HCT116 (cell line): ENCODE measurements at regions not wholly inside any gene's neighbourhood (a gene's known extent, or its start where the extent isn't known, plus 50 kb on each side); places are given as distances from the start of the nearest gene placed in this dataset.
"Not testable (repeated sequence)": the region's sequence is repeated elsewhere in the genome, so short reads cannot be mapped to it uniquely, and the experiment has no call there.

Experiments
- ATAC-seq: fragments of 200-7000 bp; cut with Tn5 transposase; 2 replicates; pipeline ENCODE4 v1.9.1; 2020; ENCODE audit warnings: mild to moderate bottlenecking, moderate library complexity
- BruUV-seq: library from RNA; stranded (reverse); fragments of 400-500 nt; replicated peaks from 2 replicates; lab custom pipeline; 2021; lab: Mats Ljungman, UMichigan
- CTCF ChIA-PET: fragments of 300-600 bp; sonication (Branson Sonifier 250); formaldehyde crosslinking; loops from one replicate; lab custom pipeline; 2021; ENCODE audit warnings: antibody characterized with exemption; lab: Charles Lee
- POLR2A ChIA-PET: fragments of 300-600, 350-600 bp; sonication (Branson Sonifier 250); formaldehyde crosslinking; loops from one replicate; lab custom pipeline; 2021; ENCODE audit warnings: antibody characterized with exemption; lab: Charles Lee
- RAD21 ChIA-PET, 2 experiments: fragments of 300-600 bp; sonication (Branson Sonifier 250); formaldehyde crosslinking; loops; one replicate each; lab custom pipeline; 2023; ENCODE audit warnings: low total read pairs in 2 of 2; ENCODE audit not compliant: uncharacterized antibody in 2 of 2, unreplicated experiment in 2 of 2, low non-redundant PET in 1 of 2; lab: Charles Lee
- DNase-seq: peaks from one replicate; pipeline ENCODE4 v3.0.0-alpha.2; 2010; ENCODE audit warnings: low read depth, low spot score
- H2AFZ ChIP-seq: fragments of 200-600 bp; shearing (Covaris generic), sonication (generic); 2 replicates; pipeline ENCODE4 v1.6.1; 2017; ENCODE audit warnings: low read depth, mixed run types, mixed read lengths, antibody characterized with exemption, low read length; ENCODE audit not compliant: poor library complexity, severe bottlenecking
- H3K27ac ChIP-seq: 2 replicates; pipeline ENCODE4 v1.5.1; 2012; ENCODE audit warnings: low read depth, low read length
- H3K27me3 ChIP-seq: fragments of 200-600 bp; sonication (generic); 2 replicates; pipeline ENCODE4 v1.6.1; 2016; ENCODE audit warnings: mixed run types, low read length, mixed read lengths; ENCODE audit not compliant: insufficient read depth
- H3K36me3 ChIP-seq, 2 experiments: fragments of 200-500 bp in 1 of 2; fragments of 200-600 bp in 1 of 2; sonication (Bioruptor generic) in 1 of 2; sonication (generic) in 1 of 2; 2 replicates each; pipeline versions ENCODE4 v1.5.1 to v1.6.1; 2014 to 2016; ENCODE audit warnings: low read length in 2 of 2, inconsistent platforms in 1 of 2, mixed read lengths in 1 of 2, mixed run types in 1 of 2; ENCODE audit not compliant: insufficient read depth in 2 of 2, control insufficient read depth in 1 of 2
- H3K4me1 ChIP-seq, 2 experiments: fragments of 200-600 bp in 1 of 2; sonication (generic) in 1 of 2; 2 replicates each; pipeline versions ENCODE4 v1.5.1 to v1.6.1; 2012 to 2017; ENCODE audit warnings: low read length in 2 of 2, inconsistent platforms in 1 of 2, mild to moderate bottlenecking in 1 of 2, mixed read lengths in 1 of 2, mixed run types in 1 of 2, moderate library complexity in 1 of 2; ENCODE audit not compliant: insufficient read depth in 2 of 2, control insufficient read depth in 1 of 2
- H3K4me2 ChIP-seq: fragments of 200-600 bp; sonication (generic); 2 replicates; pipeline ENCODE4 v1.6.1; 2017; ENCODE audit warnings: mixed run types, low read length, mixed read lengths
- H3K4me3 ChIP-seq, 2 experiments: fragments of 200-600 bp in 1 of 2; sonication (generic) in 1 of 2; replicated peaks in 1 of 2; 2 replicates each; pipeline ENCODE4 v1.5.1; 2011 to 2016; ENCODE audit warnings: low read length in 2 of 2, control low read depth in 1 of 2, low read depth in 1 of 2, mild to moderate bottlenecking in 1 of 2, mixed read lengths in 1 of 2, mixed run types in 1 of 2
- H3K79me2 ChIP-seq: fragments of 200-600 bp; sonication (generic); 2 replicates; pipeline ENCODE4 v1.6.1; 2017; ENCODE audit warnings: mild to moderate bottlenecking, mixed run types, low read length, moderate library complexity, mixed read lengths; ENCODE audit not compliant: insufficient read depth
- H3K9ac ChIP-seq: fragments of 200-600 bp; sonication (generic); 2 replicates; pipeline ENCODE4 v1.6.1; 2016; ENCODE audit warnings: low read length, mixed read lengths
- H3K9me2 ChIP-seq: fragments of 200-600 bp; sonication (generic), shearing (Covaris generic); 2 replicates; pipeline ENCODE4 v1.6.1; 2017; ENCODE audit warnings: mixed run types, mild to moderate bottlenecking, moderate library complexity; ENCODE audit not compliant: insufficient read depth
- H3K9me3 ChIP-seq, 2 experiments: fragments of 200-500 bp in 1 of 2; fragments of 200-600 bp in 1 of 2; sonication (Bioruptor generic) in 1 of 2; sonication (generic) in 1 of 2; 2 replicates each; pipeline ENCODE4 v1.6.1; 2014 to 2017; ENCODE audit warnings: low read length in 2 of 2, mixed read lengths in 2 of 2, inconsistent platforms in 1 of 2, low read depth in 1 of 2, mild to moderate bottlenecking in 1 of 2, mixed run types in 1 of 2, moderate library complexity in 1 of 2; ENCODE audit not compliant: control insufficient read depth in 1 of 2, insufficient read depth in 1 of 2
- H4K20me1 ChIP-seq: fragments of 200-600 bp; sonication (generic), shearing (Covaris generic); 2 replicates; pipeline ENCODE4 v1.6.1; 2017; ENCODE audit warnings: mixed run types, mild to moderate bottlenecking, moderate library complexity; ENCODE audit not compliant: insufficient read depth
- CBX3 ChIP-seq: IDR thresholded peaks from 2 replicates; pipeline ENCODE4 v1.6.1; 2012; ENCODE audit warnings: low read depth
- EGR1 ChIP-seq: IDR thresholded peaks from 2 replicates; pipeline ENCODE4 v1.6.1; 2012; ENCODE audit warnings: low read depth
- EZH2 ChIP-seq: fragments of 200-600 bp; sonication (generic); IDR thresholded peaks from 2 replicates; pipeline ENCODE4 v1.6.1; 2017; ENCODE audit warnings: antibody characterized with exemption, mixed run types
- FOSL1 ChIP-seq: IDR thresholded peaks from 2 replicates; pipeline ENCODE4 v1.6.1; 2012; ENCODE audit warnings: low read depth
- POLR2A ChIP-seq: IDR thresholded peaks from 2 replicates; pipeline ENCODE4 v1.7.0; 2011; ENCODE audit warnings: borderline replicate concordance; ENCODE audit not compliant: insufficient read depth, insufficient read length; ENCODE audit errors: extremely low read depth
- POLR2AphosphoS5 ChIP-seq: IDR thresholded peaks from 2 replicates; pipeline ENCODE4 v1.6.1; 2011; ENCODE audit warnings: mild to moderate bottlenecking, low read depth, low read length, moderate library complexity
- RAD21 ChIP-seq: IDR thresholded peaks from 2 replicates; pipeline ENCODE4 v1.6.1; 2012; ENCODE audit warnings: low read depth, mild to moderate bottlenecking
- SIN3A ChIP-seq: IDR thresholded peaks from 2 replicates; pipeline ENCODE4 v1.6.1; 2012; ENCODE audit warnings: low read depth
- SP1 ChIP-seq: IDR thresholded peaks from 2 replicates; pipeline ENCODE4 v1.6.1; 2012; ENCODE audit warnings: low read depth
- SRF ChIP-seq: IDR thresholded peaks from 2 replicates; pipeline ENCODE4 v1.6.1; 2012; ENCODE audit warnings: low read depth
- TCF7L2 ChIP-seq: IDR thresholded peaks from 2 replicates; pipeline ENCODE4 v1.7.0; 2011; ENCODE audit warnings: borderline replicate concordance, inconsistent platforms; ENCODE audit not compliant: insufficient read depth, insufficient read length; ENCODE audit errors: extremely low read depth
- YY1 ChIP-seq: IDR thresholded peaks from 2 replicates; pipeline ENCODE4 v1.6.1; 2011; ENCODE audit warnings: low read length, low read depth, moderate library complexity, mild to moderate bottlenecking; ENCODE audit not compliant: insufficient replicate concordance; ENCODE audit errors: extremely low read depth
- ZNF274 ChIP-seq: fragments of 200-500 bp; sonication (Bioruptor generic); IDR thresholded peaks from 2 replicates; pipeline ENCODE4 v1.6.1; 2014; ENCODE audit warnings: mild to moderate bottlenecking, low read depth, low read length, inconsistent platforms
- intact Hi-C: fragments of 100-400 bp; cut with micrococcal nuclease; formaldehyde crosslinking; loops from 2 replicates; pipeline ENCODE4 v1.10.0; 2022
- TF ChIP-seq, protein P1 (sequence below): IDR thresholded peaks from 2 replicates; pipeline ENCODE4 v1.6.1; 2012
- TF ChIP-seq, protein P2 (sequence below): IDR thresholded peaks from 2 replicates; pipeline ENCODE4 v1.6.1; 2012; ENCODE audit warnings: low read depth
- TF ChIP-seq, protein P3 (sequence below), 3 experiments: fragments of 200-600 bp in 1 of 3; sonication (generic) in 1 of 3; IDR thresholded peaks in 2 of 3; conservative IDR thresholded peaks in 1 of 3; 2 replicates each; pipeline ENCODE4 v1.5.1; 2012 to 2017; ENCODE audit warnings: low read depth in 2 of 3, low read length in 2 of 3, antibody characterized with exemption in 1 of 3, borderline replicate concordance in 1 of 3, control low read depth in 1 of 3, mild to moderate bottlenecking in 1 of 3, mixed read lengths in 1 of 3, mixed run types in 1 of 3, moderate library complexity in 1 of 3; ENCODE audit not compliant: insufficient read depth in 1 of 3

DNA sequence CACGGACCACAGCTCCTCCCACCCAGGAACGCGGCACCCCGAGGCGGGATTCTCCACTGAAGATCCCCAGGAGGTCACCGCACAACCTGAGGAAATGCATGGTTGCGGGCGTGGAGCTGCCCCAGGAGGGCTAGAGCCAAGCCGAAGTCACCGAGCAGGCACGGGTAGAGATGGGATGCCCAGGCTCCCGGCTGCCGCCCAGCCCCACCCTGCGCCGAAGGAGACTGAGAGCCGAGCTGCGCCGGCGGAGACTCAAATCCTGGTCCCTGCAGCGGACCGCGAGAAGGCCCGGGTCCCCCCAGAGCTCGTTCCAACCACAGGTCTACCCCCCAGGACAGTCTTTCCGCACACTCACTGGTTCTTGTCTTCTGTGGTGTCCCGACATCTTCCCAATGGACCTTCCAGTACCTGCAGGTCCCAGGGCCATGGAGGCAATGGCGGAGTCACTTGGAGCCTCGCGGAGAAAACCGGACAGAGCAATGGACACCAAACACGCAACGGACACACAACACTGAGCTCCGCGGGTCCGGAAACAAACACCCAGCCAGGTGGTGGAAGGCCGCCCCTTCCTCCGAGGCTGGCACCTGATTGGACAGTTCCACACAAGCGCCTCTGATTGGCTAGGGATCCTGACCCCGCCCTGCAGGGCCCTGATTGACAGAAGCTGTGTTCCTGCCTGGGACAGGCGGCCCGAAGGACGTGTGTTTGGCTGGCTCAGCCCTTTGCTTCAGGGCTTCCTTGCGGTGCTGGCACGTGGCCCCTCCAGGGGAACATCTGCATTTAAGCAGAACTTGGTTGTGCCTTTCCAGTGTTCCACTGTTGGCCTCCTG, 331.9 kb upstream of the NUPR2 start:
- RAD21 ChIA-PET: no interaction called here
- intact Hi-C loops: no loop called here
- BruUV-seq: no TSS peak
- DNase-seq: no peak
- no peak overlapping the region for H2AFZ ChIP-seq
- TF ChIP-seq TCF7L2 (no peak), EZH2 (no peak), SP1 (no peak), EGR1 (no peak), FOSL1 (no peak), ZNF274 (no peak), CBX3 (no peak), POLR2AphosphoS5 (no peak), POLR2A (no peak), SIN3A (no peak), YY1 (no peak), SRF (no peak), RAD21 (no peak)
- TF ChIP-seq, protein P1, sequence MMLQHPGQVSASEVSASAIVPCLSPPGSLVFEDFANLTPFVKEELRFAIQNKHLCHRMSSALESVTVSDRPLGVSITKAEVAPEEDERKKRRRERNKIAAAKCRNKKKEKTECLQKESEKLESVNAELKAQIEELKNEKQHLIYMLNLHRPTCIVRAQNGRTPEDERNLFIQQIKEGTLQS: no peak
- TF ChIP-seq, protein P2, sequence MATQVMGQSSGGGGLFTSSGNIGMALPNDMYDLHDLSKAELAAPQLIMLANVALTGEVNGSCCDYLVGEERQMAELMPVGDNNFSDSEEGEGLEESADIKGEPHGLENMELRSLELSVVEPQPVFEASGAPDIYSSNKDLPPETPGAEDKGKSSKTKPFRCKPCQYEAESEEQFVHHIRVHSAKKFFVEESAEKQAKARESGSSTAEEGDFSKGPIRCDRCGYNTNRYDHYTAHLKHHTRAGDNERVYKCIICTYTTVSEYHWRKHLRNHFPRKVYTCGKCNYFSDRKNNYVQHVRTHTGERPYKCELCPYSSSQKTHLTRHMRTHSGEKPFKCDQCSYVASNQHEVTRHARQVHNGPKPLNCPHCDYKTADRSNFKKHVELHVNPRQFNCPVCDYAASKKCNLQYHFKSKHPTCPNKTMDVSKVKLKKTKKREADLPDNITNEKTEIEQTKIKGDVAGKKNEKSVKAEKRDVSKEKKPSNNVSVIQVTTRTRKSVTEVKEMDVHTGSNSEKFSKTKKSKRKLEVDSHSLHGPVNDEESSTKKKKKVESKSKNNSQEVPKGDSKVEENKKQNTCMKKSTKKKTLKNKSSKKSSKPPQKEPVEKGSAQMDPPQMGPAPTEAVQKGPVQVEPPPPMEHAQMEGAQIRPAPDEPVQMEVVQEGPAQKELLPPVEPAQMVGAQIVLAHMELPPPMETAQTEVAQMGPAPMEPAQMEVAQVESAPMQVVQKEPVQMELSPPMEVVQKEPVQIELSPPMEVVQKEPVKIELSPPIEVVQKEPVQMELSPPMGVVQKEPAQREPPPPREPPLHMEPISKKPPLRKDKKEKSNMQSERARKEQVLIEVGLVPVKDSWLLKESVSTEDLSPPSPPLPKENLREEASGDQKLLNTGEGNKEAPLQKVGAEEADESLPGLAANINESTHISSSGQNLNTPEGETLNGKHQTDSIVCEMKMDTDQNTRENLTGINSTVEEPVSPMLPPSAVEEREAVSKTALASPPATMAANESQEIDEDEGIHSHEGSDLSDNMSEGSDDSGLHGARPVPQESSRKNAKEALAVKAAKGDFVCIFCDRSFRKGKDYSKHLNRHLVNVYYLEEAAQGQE: no peak
- TF ChIP-seq, protein P3, sequence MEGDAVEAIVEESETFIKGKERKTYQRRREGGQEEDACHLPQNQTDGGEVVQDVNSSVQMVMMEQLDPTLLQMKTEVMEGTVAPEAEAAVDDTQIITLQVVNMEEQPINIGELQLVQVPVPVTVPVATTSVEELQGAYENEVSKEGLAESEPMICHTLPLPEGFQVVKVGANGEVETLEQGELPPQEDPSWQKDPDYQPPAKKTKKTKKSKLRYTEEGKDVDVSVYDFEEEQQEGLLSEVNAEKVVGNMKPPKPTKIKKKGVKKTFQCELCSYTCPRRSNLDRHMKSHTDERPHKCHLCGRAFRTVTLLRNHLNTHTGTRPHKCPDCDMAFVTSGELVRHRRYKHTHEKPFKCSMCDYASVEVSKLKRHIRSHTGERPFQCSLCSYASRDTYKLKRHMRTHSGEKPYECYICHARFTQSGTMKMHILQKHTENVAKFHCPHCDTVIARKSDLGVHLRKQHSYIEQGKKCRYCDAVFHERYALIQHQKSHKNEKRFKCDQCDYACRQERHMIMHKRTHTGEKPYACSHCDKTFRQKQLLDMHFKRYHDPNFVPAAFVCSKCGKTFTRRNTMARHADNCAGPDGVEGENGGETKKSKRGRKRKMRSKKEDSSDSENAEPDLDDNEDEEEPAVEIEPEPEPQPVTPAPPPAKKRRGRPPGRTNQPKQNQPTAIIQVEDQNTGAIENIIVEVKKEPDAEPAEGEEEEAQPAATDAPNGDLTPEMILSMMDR (IDR thresholded peaks at IDR 0.05 in 2 of 3, conservative IDR thresholded peaks at IDR 0.05 in 1 of 3; ENCODE audit: borderline replicate concordance in 1 of 3, insufficient read depth in 1 of 3, low read depth in 2 of 3, low read length in 2 of 3): no peak
- TF ChIP-seq, all 23 proteins: peak for 0
- Histone ChIP-seq H3K27ac (no peak overlapping the region), H3K9me3 (peaks cover 4 to 6% of the 10 kb centered on the region in 2 experiments; a peak in 2 of 4 replicates), H3K9me2 (no peaks in the 10 kb centered on the region), H3K9ac (no peak overlapping the region), H3K4me3 (no peak overlapping the region), H3K36me3 (no peaks in the 10 kb centered on the region), H3K4me2 (no peak overlapping the region), H3K4me1 (no peaks in the 10 kb centered on the region), H3K79me2 (no peaks in the 10 kb centered on the region), H4K20me1 (no peaks in the 10 kb centered on the region), H3K27me3 (no peaks in the 10 kb centered on the region)
- CTCF ChIA-PET: no interaction called here
- ATAC-seq: no peak
- POLR2A ChIA-PET: no interaction called here

DNA sequence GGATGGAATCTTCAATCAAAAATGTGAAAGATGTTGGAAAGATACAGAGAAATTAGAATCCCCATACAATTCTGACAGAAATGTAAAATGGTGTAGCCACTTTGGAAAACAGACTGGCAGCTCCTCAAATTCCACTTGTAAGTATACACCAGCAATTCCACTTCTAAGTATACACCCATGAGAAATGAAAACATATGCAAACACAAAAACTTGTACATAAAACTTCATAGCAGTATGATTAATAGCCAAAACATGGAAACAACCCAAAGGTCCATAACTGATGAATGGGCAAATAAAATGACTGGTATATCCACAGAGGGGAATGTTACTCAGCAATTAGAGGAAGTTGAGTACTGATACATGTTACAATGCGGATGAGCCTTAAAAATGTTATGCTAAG, 304.3 kb upstream of the NUPR2 start:
- RAD21 ChIA-PET, ATAC-seq, H3K4me1 ChIP-seq, H3K9ac ChIP-seq, CTCF ChIA-PET, H3K36me3 ChIP-seq, H3K4me3 ChIP-seq, H3K79me2 ChIP-seq, H3K27me3 ChIP-seq, H4K20me1 ChIP-seq, H3K27ac ChIP-seq, H3K9me2 ChIP-seq, intact Hi-C loops, H2AFZ ChIP-seq, H3K4me2 ChIP-seq, POLR2A ChIA-PET, BruUV-seq, H3K9me3 ChIP-seq, DNase-seq: not testable (repeated sequence)
